ENCODE measurements at regions not wholly inside any gene's neighbourhood (a gene's known extent, or its start where the extent isn't known, plus 50 kb on each side); places are given as distances from the start of the nearest gene placed in this dataset.
"Not testable (repeated sequence)": the region's sequence is repeated elsewhere in the genome, so short reads cannot be mapped to it uniquely, and the experiment has no call there.

GRCh38 chr9:82052081-82052480 lies 63.5 kb downstream of the SPATA31D1 start:
- DNase-seq (ENCODE audit: insufficient read length, low spot score) (no peak), FAIRE-seq (no peak)
- TF ChIP-seq POLR2A (IDR thresholded peaks at IDR 0.05; ENCODE audit: low read depth, low read length): no peak

GRCh38 chr9:82054264-82055015 lies 65.9 kb downstream of the SPATA31D1 start:
- DNase-seq (ENCODE audit: insufficient read length, low spot score) (no peak), FAIRE-seq (no peak)
- TF ChIP-seq POLR2A (IDR thresholded peaks at IDR 0.05; ENCODE audit: low read depth, low read length): no peak

DNA sequence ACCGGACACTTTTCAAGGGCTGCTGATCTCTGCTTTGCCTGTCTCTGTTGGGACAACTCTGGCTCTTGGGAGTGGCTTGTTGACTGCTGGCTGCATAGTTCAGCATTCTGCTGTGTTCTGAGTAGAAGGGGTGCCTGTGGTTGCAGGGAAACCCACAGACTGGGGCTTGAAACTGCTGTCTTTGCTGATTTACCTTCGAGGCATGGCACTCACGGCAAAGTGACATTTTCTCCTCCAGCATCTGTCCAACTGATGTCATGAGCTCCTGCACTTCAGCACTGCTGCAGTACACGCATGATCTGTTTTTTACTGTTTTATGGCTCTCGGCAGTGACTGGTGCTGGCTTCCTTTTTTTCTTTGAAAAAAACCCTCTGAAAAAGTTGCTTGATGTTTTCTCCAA lies 69.2 kb downstream of the SPATA31D1 start:
- no peak for TF ChIP-seq POLR2A (IDR thresholded peaks at IDR 0.05; ENCODE audit: low read depth, low read length)
- FAIRE-seq (no peak), DNase-seq (ENCODE audit: insufficient read length, low spot score) (no peak)

DNA sequence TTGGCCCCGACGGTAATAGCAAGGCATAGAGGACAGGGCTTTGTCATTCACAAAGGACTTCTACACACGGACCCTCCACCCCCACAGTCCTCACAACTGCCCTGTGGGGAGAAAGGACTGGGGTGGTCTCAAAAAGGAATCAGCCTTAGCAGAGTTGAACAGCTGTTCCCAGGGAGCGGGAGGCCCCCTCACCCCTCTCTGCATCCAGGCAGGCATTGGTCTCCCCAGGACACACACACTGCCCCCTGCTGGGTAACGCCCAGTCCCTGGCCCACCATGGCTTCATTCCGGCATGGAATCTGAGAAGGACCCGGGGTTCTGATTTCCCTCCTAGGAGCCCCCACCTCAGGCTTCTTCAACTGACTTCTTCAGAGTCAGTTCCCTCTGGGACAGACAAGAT lies 73.2 kb downstream of the SPATA31D1 start:
- not testable (repeated sequence) for FAIRE-seq; DNase-seq (ENCODE audit: insufficient read length, low spot score)

GRCh38 chr9:82062245-82062644 lies 73.7 kb downstream of the SPATA31D1 start:
- FAIRE-seq (no peak), DNase-seq (ENCODE audit: insufficient read length, low spot score) (no peak)
- no peak for TF ChIP-seq POLR2A (IDR thresholded peaks at IDR 0.05; ENCODE audit: low read depth, low read length)

GRCh38 chr9:82073551-82074543 lies 85.3 kb downstream of the SPATA31D1 start:
- TF ChIP-seq POLR2A (IDR thresholded peaks at IDR 0.05; ENCODE audit: low read depth, low read length): no peak
- FAIRE-seq (no peak), DNase-seq (ENCODE audit: insufficient read length, low spot score) (no peak)

GRCh38 chr9:82080265-82080664 lies 91.7 kb downstream of the SPATA31D1 start:
- DNase-seq (ENCODE audit: insufficient read length, low spot score) (no peak), FAIRE-seq (no peak)
- no peak for TF ChIP-seq POLR2A (IDR thresholded peaks at IDR 0.05; ENCODE audit: low read depth, low read length)

- FAIRE-seq: peak; percentile 20
Measured at GRCh38 chr9:82081496-82081895, 92.9 kb downstream of the SPATA31D1 start.

DNA sequence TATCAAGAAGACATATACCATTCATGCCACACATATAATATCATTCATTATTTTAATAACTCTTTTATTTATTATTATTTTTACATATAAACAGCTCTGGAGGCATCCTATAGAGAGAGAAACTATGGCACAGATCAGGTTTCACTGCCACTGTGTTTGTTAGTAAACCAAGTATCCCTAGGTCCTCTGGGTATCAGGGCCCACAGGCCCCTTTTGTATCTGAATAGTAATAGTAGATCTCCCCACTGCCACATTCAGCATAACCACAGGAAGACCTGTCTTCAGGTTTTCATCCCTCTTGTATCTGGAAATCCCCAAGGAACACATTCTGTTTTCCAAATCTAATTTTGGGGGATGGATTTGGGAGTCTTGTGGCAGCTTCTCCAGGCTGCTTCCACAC lies 94.0 kb downstream of the SPATA31D1 start:
- TF ChIP-seq POLR2A (IDR thresholded peaks at IDR 0.05; ENCODE audit: low read depth, low read length): no peak
- FAIRE-seq (no peak), DNase-seq (ENCODE audit: insufficient read length, low spot score) (no peak)

More at GRCh38 chr9:82081496-82081895, 92.9 kb downstream of the SPATA31D1 start:
- no peak for DNase-seq (ENCODE audit: insufficient read length, low spot score)
- no peak for TF ChIP-seq POLR2A (IDR thresholded peaks at IDR 0.05; ENCODE audit: low read depth, low read length)

DNA sequence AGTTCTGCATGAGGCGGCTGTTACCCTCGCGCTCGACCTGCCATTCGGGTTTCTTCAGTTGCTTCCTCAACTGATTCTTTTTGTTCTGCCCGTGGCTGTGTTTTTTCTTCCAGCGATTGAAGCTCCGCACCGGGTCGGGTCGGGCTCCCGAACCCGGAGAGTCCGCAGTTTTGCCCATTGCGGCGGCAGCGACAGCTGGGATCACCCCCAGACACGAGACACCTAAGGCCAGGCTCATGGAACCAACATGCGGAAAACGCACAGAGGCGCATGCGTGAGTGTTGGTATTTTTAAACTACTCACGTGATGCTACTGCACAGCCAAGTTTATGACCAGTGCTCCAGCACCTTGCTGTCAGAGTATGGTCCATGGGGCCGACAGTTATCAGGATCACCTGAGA lies 100.0 kb downstream of the SPATA31D1 start:
- DNase-seq (ENCODE audit: insufficient read length, low spot score) (no peak), FAIRE-seq (no peak)
- TF ChIP-seq POLR2A (IDR thresholded peaks at IDR 0.05; ENCODE audit: low read depth, low read length): no peak

- TF ChIP-seq POLR2A (IDR thresholded peaks at IDR 0.05; ENCODE audit: low read depth, low read length): no peak
- DNase-seq (ENCODE audit: insufficient read length, low spot score) (no peak), FAIRE-seq (no peak)
Measured at GRCh38 chr9:82090046-82090445, 101.5 kb downstream of the SPATA31D1 start.

DNA sequence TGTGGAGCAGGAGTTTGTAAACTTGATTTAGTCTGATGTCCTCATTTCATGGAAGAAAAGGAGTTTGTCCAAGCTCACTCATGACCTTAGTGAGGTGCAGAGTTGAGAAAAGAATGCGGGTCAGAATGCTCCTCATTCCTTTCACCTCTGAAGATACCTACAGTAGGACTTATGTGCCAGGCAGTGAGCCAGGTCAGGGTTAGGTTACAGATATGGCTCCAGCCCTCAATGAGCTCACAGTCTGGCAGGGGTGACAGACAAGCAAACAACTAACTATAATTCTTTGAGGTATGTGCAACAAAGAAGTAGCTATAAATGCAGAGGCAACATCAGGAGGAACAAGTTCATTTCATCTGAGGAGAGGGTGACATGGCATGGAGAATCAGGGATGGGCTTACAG lies 102.5 kb downstream of the SPATA31D1 start:
- FAIRE-seq: no peak
- no peak for DNase-seq (ENCODE audit: insufficient read length, low spot score)
- no peak for TF ChIP-seq POLR2A (IDR thresholded peaks at IDR 0.05; ENCODE audit: low read depth, low read length)

DNA sequence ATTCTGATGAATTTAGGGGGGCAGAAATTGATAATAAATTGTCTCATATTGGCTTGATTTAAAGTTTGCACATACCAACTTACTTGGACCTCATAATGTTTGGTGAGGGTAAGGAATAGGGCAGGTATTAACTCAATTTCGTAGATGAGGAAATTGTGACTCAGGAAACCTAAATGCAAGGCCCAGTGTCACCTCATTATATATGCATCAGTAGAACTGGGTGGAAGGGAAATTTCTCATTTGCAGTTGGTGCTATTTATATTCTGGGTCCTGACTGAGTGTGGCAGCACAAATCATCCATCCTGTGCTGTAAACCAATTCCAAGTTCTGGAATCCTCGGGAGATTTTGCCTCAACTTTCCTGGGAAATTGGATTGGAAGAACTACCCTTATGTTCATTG lies 103.0 kb downstream of the SPATA31D1 start:
- TF ChIP-seq POLR2A (IDR thresholded peaks at IDR 0.05; ENCODE audit: low read depth, low read length): no peak
- FAIRE-seq (no peak), DNase-seq (ENCODE audit: insufficient read length, low spot score) (no peak)

DNA sequence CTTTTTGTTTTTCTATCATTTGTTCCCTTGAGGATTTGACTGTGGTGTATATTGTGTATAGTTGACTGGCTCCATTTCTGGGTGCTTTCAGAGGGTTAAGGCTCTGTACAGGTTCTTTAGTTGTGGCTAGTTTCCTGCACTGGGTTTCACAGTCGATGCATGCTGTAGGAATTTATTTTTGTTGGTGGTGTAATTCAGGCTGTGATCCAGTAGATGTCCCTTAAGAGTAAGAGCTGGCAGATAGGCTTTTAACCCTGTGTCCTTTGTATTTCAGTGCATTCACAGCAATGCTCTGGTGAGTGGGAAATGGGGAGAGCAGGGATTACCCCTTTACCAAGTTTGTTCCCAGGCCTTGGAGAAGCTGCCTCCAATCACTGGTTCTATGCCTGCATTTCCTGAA lies 112.9 kb downstream of the SPATA31D1 start:
- DNase-seq (ENCODE audit: insufficient read length, low spot score) (peak; percentile 7), FAIRE-seq (no peak)
- TF ChIP-seq POLR2A (IDR thresholded peaks at IDR 0.05; ENCODE audit: low read depth, low read length): no peak

All from H54 (cell line).